HepG2 (cell line): ENCODE measurements at regions not wholly inside any gene's neighbourhood (a gene's known extent, or its start where the extent isn't known, plus 50 kb on each side); places are given as distances from the start of the nearest gene placed in this dataset.

Source experiments
- ATAC-seq: fragments of 200-7000 bp; cut with Tn5 transposase; 3 replicates; pipeline ENCODE4 v1.9.1; 2020; ENCODE audit warnings: mild to moderate bottlenecking, moderate library complexity
- BruUV-seq: library from RNA; stranded (reverse); fragments of 400-500 nt; replicated peaks from 2 replicates; lab custom pipeline; 2021; lab: Mats Ljungman, UMichigan
- CTCF ChIA-PET: fragments of 300-600 bp; formaldehyde crosslinking; extraction: SDS; loops from one replicate; lab custom pipeline; 2021; ENCODE audit warnings: low total read pairs, inconsistent platforms, low intra/inter-chr PET ratio; lab: Yijun Ruan, JAX
- POLR2A ChIA-PET: fragments of 350-600 bp; sonication (Branson Sonifier 250); formaldehyde crosslinking; loops from one replicate; lab custom pipeline; 2020; ENCODE audit warnings: antibody characterized with exemption, inconsistent platforms; lab: Yijun Ruan, JAX
- DNase-seq: peaks from one replicate; pipeline ENCODE4 v3.0.0-alpha.2; 2015; ENCODE audit warnings: low spot score
- FAIRE-seq: peaks from 3 replicates; lab custom pipeline; 2011; peaks lifted over from hg19 to GRCh38; lab: Jason Lieb, UNC
- H2AFZ ChIP-seq: one replicate; pipeline ENCODE4 v1.6.1; 2011; ENCODE audit warnings: low read length, inconsistent platforms
- H3K27ac ChIP-seq: fragments of 300-600 bp; 3 replicates; pipeline ENCODE4 v1.8.0; 2011; ENCODE audit warnings: mixed run types, mild to moderate bottlenecking, mixed read lengths, low read length, inconsistent platforms; ENCODE audit not compliant: insufficient read depth; ENCODE audit errors: extremely low read length
- H3K27me3 ChIP-seq, 2 experiments: fragments of 200-600 bp in 1 of 2; 2 replicates in 1 of 2; 3 replicates in 1 of 2; pipeline versions ENCODE4 v1.6.0 to v1.8.0; 2011; ENCODE audit warnings: low read length in 2 of 2, mild to moderate bottlenecking in 2 of 2, moderate library complexity in 2 of 2, inconsistent platforms in 1 of 2; ENCODE audit not compliant: insufficient read depth in 2 of 2, control insufficient read depth in 1 of 2
- H3K36me3 ChIP-seq, 2 experiments: fragments of 200-600 bp in 1 of 2; replicated peaks in 1 of 2; 2 replicates in 1 of 2; 3 replicates in 1 of 2; pipeline versions ENCODE4 v1.5.1 to v1.8.0; 2011; ENCODE audit warnings: low read length in 2 of 2, inconsistent platforms in 1 of 2; ENCODE audit not compliant: insufficient read depth in 2 of 2, control insufficient read depth in 1 of 2
- H3K4me1 ChIP-seq: 2 replicates; pipeline ENCODE4 v1.5.1; 2012; ENCODE audit warnings: low read length, inconsistent platforms; ENCODE audit not compliant: insufficient read depth
- H3K4me2 ChIP-seq: 2 replicates; pipeline ENCODE4 v1.6.0; 2011; ENCODE audit warnings: low read depth, low read length, inconsistent platforms
- H3K4me3 ChIP-seq, 3 experiments: fragments of 200-600 bp in 1 of 3; sonication (generic), shearing (Covaris generic) in 1 of 3; replicated peaks in 1 of 3; 2 replicates each; pipeline ENCODE4 v1.5.1; 2011 to 2016; ENCODE audit warnings: low read length in 3 of 3, inconsistent platforms in 2 of 3, low read depth in 2 of 3, mild to moderate bottlenecking in 2 of 3, control low read depth in 1 of 3, mixed read lengths in 1 of 3; ENCODE audit not compliant: insufficient read depth in 1 of 3
- H3K79me2 ChIP-seq: one replicate; pipeline ENCODE4 v1.6.1; 2011; ENCODE audit warnings: low read length, inconsistent platforms; ENCODE audit not compliant: insufficient read depth
- H3K9ac ChIP-seq: 2 replicates; pipeline ENCODE4 v1.6.0; 2011; ENCODE audit warnings: mild to moderate bottlenecking, low read depth, low read length, inconsistent platforms; ENCODE audit not compliant: insufficient read depth
- H3K9me3 ChIP-seq: 2 replicates; pipeline ENCODE4 v1.5.1; 2012; ENCODE audit warnings: mild to moderate bottlenecking, low read length
- H4K20me1 ChIP-seq: 2 replicates; pipeline ENCODE4 v1.6.0; 2011; ENCODE audit warnings: inconsistent platforms, mild to moderate bottlenecking, low read length, moderate library complexity; ENCODE audit not compliant: insufficient read depth
- MXD4 ChIP-seq: IDR thresholded peaks from 2 replicates; pipeline ENCODE4 v1.6.1; 2016; ENCODE audit warnings: mild to moderate bottlenecking, missing biosample characterization, missing genetic modification reagents
- NFYC ChIP-seq: IDR thresholded peaks from 2 replicates; pipeline ENCODE4 v1.6.1; 2016; ENCODE audit warnings: missing genetic modification reagents, missing compliant biosample characterization
- PHB2 ChIP-seq: fragments of 450-650 bp; IDR thresholded peaks from 2 replicates; pipeline ENCODE4 v1.6.1; 2018; ENCODE audit not compliant: partially characterized antibody
- POLR2A ChIP-seq, 2 experiments: IDR thresholded peaks; 2 replicates each; pipeline ENCODE4 v1.6.1; 2011; ENCODE audit warnings: low read depth in 2 of 2, low read length in 2 of 2, mild to moderate bottlenecking in 1 of 2, moderate library complexity in 1 of 2; ENCODE audit not compliant: insufficient read depth in 1 of 2
- PRDM10 ChIP-seq: sonication (generic); formaldehyde crosslinking; IDR thresholded peaks from 2 replicates; pipeline ENCODE4 v1.4.0; 2020; ENCODE audit warnings: low read depth, missing genetic modification reagents
- PRPF4 ChIP-seq: fragments of 200-400 bp; formaldehyde crosslinking; IDR thresholded peaks from 2 replicates; pipeline ENCODE4 v1.6.1; 2016; ENCODE audit warnings: low read length, low read depth; ENCODE audit not compliant: poor library complexity, severe bottlenecking
- THAP7 ChIP-seq: sonication (generic); formaldehyde crosslinking; IDR thresholded peaks from 2 replicates; pipeline ENCODE4 v1.8.1; 2023; ENCODE audit warnings: mild to moderate bottlenecking, missing genetic modification reagents
- WGBS: methylation state at CpG from one replicate; pipeline ENCODE4 v1.1.6; 2017; ENCODE audit warnings: low lambda C conversion rate; 5-methylcytosine and 5-hydroxymethylcytosine counted together
- in situ Hi-C: cut with HindIII; loops from 2 replicates; pipeline ENCODE4 v1.10.0; 2017; ENCODE audit warnings: low pct_unique_long_range_greater_than_20kb; ENCODE audit not compliant: extremely low pct_ligation_motif_present
- intact Hi-C: fragments of 100-400 bp; cut with micrococcal nuclease; formaldehyde crosslinking; loops from one replicate; pipeline ENCODE4 v1.10.0; 2022; ENCODE audit not compliant: unreplicated experiment

GRCh38 chr2:158046121-158046880, 55.4 kb upstream of the UPP2 start:
- 34% methylated on average over 4 of the region's 4 CpGs for WGBS
- Histone ChIP-seq H3K4me3 (no peak overlapping the region), H3K36me3 (no peaks in the 10 kb centered on the region), H3K9me3 (no peaks in the 10 kb centered on the region), H3K4me1 (peaks cover 19% of the 10 kb centered on the region), H3K9ac (no peak overlapping the region), H3K4me2 (no peak overlapping the region), H4K20me1 (no peaks in the 10 kb centered on the region), H3K27ac (no peak overlapping the region), H3K27me3 (peaks cover 0 to 16% of the 10 kb centered on the region in 2 experiments; a peak in 2 of 5 replicates), H2AFZ (no peak overlapping the region), H3K79me2 (no peaks in the 10 kb centered on the region)
- ChIA-PET POLR2A (no interaction called here), CTCF (no interaction called here)
- TF ChIP-seq PHB2: no peak
- TF ChIP-seq PRDM10 (CRISPR knock-in tag): no peak
- no peak for TF ChIP-seq MXD4 (CRISPR knock-in tag)
- TF ChIP-seq POLR2A (IDR thresholded peaks at IDR 0.05; ENCODE audit: insufficient read depth in 1 of 2, low read depth in 2 of 2, low read length in 2 of 2): no peak
- TF ChIP-seq THAP7 (CRISPR knock-in tag): no peak
- TF ChIP-seq NFYC: no peak
- no peak for TF ChIP-seq PRPF4
- no peak for DNase-seq
- in situ Hi-C loops (loop anchor here (10.0 kb wide), 1 partner anchor 128 kb away; no protein-coding TSS in a partner anchor), intact Hi-C loops (loop anchor here (5.0 kb wide), 2 partner anchors 86 to 706 kb away; no protein-coding TSS in a partner anchor)
- FAIRE-seq: no peak
- no peak for ATAC-seq
- no TSS peak for BruUV-seq
